ENCODE measurements at regions not wholly inside any gene's neighbourhood (a gene's known extent, or its start where the extent isn't known, plus 50 kb on each side); places are given as distances from the start of the nearest gene placed in this dataset.

- no peak for TF ChIP-seq CTCF (conservative IDR thresholded peaks at IDR 0.05)
- no peak for TF ChIP-seq ZFX (IDR thresholded peaks at IDR 0.05)
Observed at GRCh38 chr2:211086049-211086448, 529.6 kb downstream of the CPS1 start.
